Hematopoietic multipotent progenitor cell treated with erythropoietin and hydrocortisone succinate and interleukin-3 and kit ligand, for 15 days (in vitro differentiated cells): ENCODE measurements at regions not wholly inside any gene's neighbourhood (a gene's known extent, or its start where the extent isn't known, plus 50 kb on each side); places are given as distances from the start of the nearest gene placed in this dataset.

ENCODE experiments used
- DNase-seq: peaks from one replicate; pipeline ENCODE4 v3.0.0-alpha.2; 2015; ENCODE audit warnings: low spot score

DNA sequence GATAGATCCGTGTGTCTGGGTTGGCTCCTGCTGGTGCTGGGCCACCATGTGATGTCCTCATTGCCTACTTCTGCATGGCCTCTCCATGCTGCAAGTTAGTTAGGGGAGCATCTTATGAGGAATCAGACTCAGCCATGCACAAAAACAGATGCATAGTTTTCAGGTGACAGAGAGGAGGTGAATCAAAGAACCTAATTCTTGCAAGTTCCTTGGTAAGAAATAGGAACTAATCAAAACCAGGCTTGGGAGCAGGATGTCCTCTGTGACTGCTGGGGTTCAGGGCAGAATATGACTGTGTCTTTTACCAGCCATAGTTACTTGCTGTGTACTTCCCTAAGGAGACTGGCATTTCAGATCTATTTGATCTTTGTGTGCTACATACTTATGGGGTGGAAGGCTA is 61.6 kb downstream of the C9orf152 start:
- no peak for DNase-seq

DNA sequence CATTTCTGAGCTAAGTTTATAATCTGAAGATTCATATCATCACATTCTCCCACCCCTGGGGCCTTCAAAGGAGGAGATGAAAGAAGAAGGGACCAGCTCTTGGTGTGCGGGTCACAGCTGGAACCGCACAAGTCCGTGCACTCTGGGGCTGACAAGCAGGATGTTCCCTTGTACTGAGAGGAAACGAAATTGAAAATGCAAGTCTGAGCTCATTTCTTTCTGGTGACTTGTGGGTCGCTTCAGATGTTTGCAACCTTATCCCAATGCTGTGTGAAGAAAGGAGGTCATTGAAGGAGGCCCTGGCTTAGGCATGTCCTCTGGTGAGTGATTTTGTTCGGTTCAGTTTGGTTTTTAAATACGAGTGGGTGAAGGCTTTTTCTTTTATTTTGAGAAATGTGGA is 59.6 kb downstream of the C9orf152 start:
- no peak for DNase-seq

- DNase-seq = no peak
These were observed 59.1 kb downstream of the C9orf152 start for GRCh38 chr9:110148891-110149290.
